ENCODE measurements at regions not wholly inside any gene's neighbourhood (a gene's known extent, or its start where the extent isn't known, plus 50 kb on each side); places are given as distances from the start of the nearest gene placed in this dataset.
"Not testable (repeated sequence)": the region's sequence is repeated elsewhere in the genome, so short reads cannot be mapped to it uniquely, and the experiment has no call there.

GRCh38 chr1:120609834-120610233 lies 113.9 kb upstream of the NBPF26 start:
- H3K9ac ChIP-seq (ENCODE audit: low read length); ATAC-seq: not testable (repeated sequence)

DNA sequence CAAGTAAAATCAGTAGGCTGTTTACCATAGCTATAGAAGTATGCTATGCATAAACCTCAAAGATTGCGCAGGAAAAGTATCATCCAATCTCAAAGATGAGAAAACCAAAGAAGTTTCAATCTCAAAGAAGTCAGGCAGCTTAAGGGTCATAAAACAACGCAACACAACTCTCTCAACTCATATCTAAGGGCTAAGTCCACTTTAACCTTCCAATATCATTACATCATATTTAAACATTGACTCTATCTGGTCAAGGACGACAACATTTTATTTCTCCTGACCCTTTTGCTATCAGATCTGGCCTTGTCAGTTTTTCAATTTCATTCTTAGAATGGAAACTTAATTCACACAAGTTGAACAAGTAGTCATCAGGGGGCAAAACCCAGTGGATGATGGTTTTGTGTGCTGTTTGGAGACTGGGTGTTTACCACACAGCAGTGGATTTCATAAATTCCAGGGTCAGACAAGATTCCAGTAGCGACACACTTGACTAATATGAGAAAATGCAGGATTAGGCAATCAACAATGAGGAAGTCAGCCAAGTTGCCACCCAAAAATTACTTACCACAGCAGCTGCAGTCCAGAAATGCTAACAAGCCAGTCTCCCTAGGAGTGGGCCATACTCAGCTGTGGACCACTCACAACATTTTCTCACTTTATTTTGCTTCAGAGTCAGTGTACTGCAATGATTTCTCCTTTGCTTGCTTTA lies 108.7 kb upstream of the NBPF26 start:
- intact Hi-C loops (cut with micrococcal nuclease); H3K36me3 ChIP-seq (ENCODE audit: control insufficient read depth in 1 of 2, insufficient read depth in 2 of 2, low read length in 2 of 2); DNase-seq (ENCODE audit: low read depth, low spot score); H3K4me2 ChIP-seq (ENCODE audit: low read length); H3K27ac ChIP-seq (ENCODE audit: low read depth, low read length); CTCF ChIA-PET; H3K9me3 ChIP-seq (ENCODE audit: control insufficient read depth in 1 of 2, insufficient read depth in 1 of 2, low read depth in 1 of 2, low read length in 2 of 2); RAD21 ChIA-PET (ENCODE audit: low non-redundant PET in 1 of 2, low total read pairs in 2 of 2, uncharacterized antibody in 2 of 2, unreplicated experiment in 2 of 2); H3K79me2 ChIP-seq (ENCODE audit: insufficient read depth, low read length); BruUV-seq (replicated peaks); H3K4me1 ChIP-seq (ENCODE audit: control insufficient read depth in 1 of 2, insufficient read depth in 2 of 2, low read length in 2 of 2); H3K27me3 ChIP-seq (ENCODE audit: insufficient read depth, low read length); POLR2A ChIA-PET; H3K4me3 ChIP-seq (replicated peaks in 1 of 2; ENCODE audit: low read depth in 1 of 2, low read length in 2 of 2); H4K20me1 ChIP-seq (ENCODE audit: insufficient read depth); ATAC-seq; H3K9ac ChIP-seq (ENCODE audit: low read length); H3K9me2 ChIP-seq (ENCODE audit: insufficient read depth); H2AFZ ChIP-seq (ENCODE audit: low read depth, low read length, poor library complexity, severe bottlenecking): not testable (repeated sequence)

More at GRCh38 chr1:120609834-120610233, 113.9 kb upstream of the NBPF26 start:
- H2AFZ ChIP-seq (ENCODE audit: low read depth, low read length, poor library complexity, severe bottlenecking); H3K4me1 ChIP-seq (ENCODE audit: control insufficient read depth in 1 of 2, insufficient read depth in 2 of 2, low read length in 2 of 2); RAD21 ChIA-PET (ENCODE audit: low non-redundant PET in 1 of 2, low total read pairs in 2 of 2, uncharacterized antibody in 2 of 2, unreplicated experiment in 2 of 2); H4K20me1 ChIP-seq (ENCODE audit: insufficient read depth); BruUV-seq (replicated peaks); H3K9me2 ChIP-seq (ENCODE audit: insufficient read depth); CTCF ChIA-PET; H3K4me3 ChIP-seq (replicated peaks in 1 of 2; ENCODE audit: low read depth in 1 of 2, low read length in 2 of 2); H3K4me2 ChIP-seq (ENCODE audit: low read length); POLR2A ChIA-PET; intact Hi-C loops (cut with micrococcal nuclease); H3K27me3 ChIP-seq (ENCODE audit: insufficient read depth, low read length); H3K36me3 ChIP-seq (ENCODE audit: control insufficient read depth in 1 of 2, insufficient read depth in 2 of 2, low read length in 2 of 2); H3K79me2 ChIP-seq (ENCODE audit: insufficient read depth, low read length); DNase-seq (ENCODE audit: low read depth, low spot score); H3K9me3 ChIP-seq (ENCODE audit: control insufficient read depth in 1 of 2, insufficient read depth in 1 of 2, low read depth in 1 of 2, low read length in 2 of 2); H3K27ac ChIP-seq (ENCODE audit: low read depth, low read length): not testable (repeated sequence)

- DNase-seq (ENCODE audit: low read depth, low spot score); BruUV-seq (replicated peaks); H3K4me3 ChIP-seq (replicated peaks in 1 of 2; ENCODE audit: low read depth in 1 of 2, low read length in 2 of 2); H3K36me3 ChIP-seq (ENCODE audit: control insufficient read depth in 1 of 2, insufficient read depth in 2 of 2, low read length in 2 of 2); H3K79me2 ChIP-seq (ENCODE audit: insufficient read depth, low read length); H3K4me2 ChIP-seq (ENCODE audit: low read length); H3K27me3 ChIP-seq (ENCODE audit: insufficient read depth, low read length); RAD21 ChIA-PET (ENCODE audit: low non-redundant PET in 1 of 2, low total read pairs in 2 of 2, uncharacterized antibody in 2 of 2, unreplicated experiment in 2 of 2); H3K9me3 ChIP-seq (ENCODE audit: control insufficient read depth in 1 of 2, insufficient read depth in 1 of 2, low read depth in 1 of 2, low read length in 2 of 2); H2AFZ ChIP-seq (ENCODE audit: low read depth, low read length, poor library complexity, severe bottlenecking); H3K4me1 ChIP-seq (ENCODE audit: control insufficient read depth in 1 of 2, insufficient read depth in 2 of 2, low read length in 2 of 2); intact Hi-C loops (cut with micrococcal nuclease); H4K20me1 ChIP-seq (ENCODE audit: insufficient read depth); CTCF ChIA-PET; H3K9ac ChIP-seq (ENCODE audit: low read length); H3K9me2 ChIP-seq (ENCODE audit: insufficient read depth); POLR2A ChIA-PET; H3K27ac ChIP-seq (ENCODE audit: low read depth, low read length); ATAC-seq: not testable (repeated sequence)
Measured at GRCh38 chr1:120617493-120617892, 106.3 kb upstream of the NBPF26 start.

- BruUV-seq (replicated peaks); POLR2A ChIA-PET: not testable (repeated sequence)
Measured at GRCh38 chr1:120619867-120620692, 103.7 kb upstream of the NBPF26 start.

More at GRCh38 chr1:120619867-120620692, 103.7 kb upstream of the NBPF26 start:
- RAD21 ChIA-PET (ENCODE audit: low non-redundant PET in 1 of 2, low total read pairs in 2 of 2, uncharacterized antibody in 2 of 2, unreplicated experiment in 2 of 2); CTCF ChIA-PET; H3K9me2 ChIP-seq (ENCODE audit: insufficient read depth); H4K20me1 ChIP-seq (ENCODE audit: insufficient read depth); H2AFZ ChIP-seq (ENCODE audit: low read depth, low read length, poor library complexity, severe bottlenecking); intact Hi-C loops (cut with micrococcal nuclease); H3K4me1 ChIP-seq (ENCODE audit: control insufficient read depth in 1 of 2, insufficient read depth in 2 of 2, low read length in 2 of 2); H3K9me3 ChIP-seq (ENCODE audit: control insufficient read depth in 1 of 2, insufficient read depth in 1 of 2, low read depth in 1 of 2, low read length in 2 of 2); DNase-seq (ENCODE audit: low read depth, low spot score); H3K27me3 ChIP-seq (ENCODE audit: insufficient read depth, low read length); H3K36me3 ChIP-seq (ENCODE audit: control insufficient read depth in 1 of 2, insufficient read depth in 2 of 2, low read length in 2 of 2); H3K27ac ChIP-seq (ENCODE audit: low read depth, low read length); H3K79me2 ChIP-seq (ENCODE audit: insufficient read depth, low read length); H3K4me2 ChIP-seq (ENCODE audit: low read length); H3K9ac ChIP-seq (ENCODE audit: low read length); H3K4me3 ChIP-seq (replicated peaks in 1 of 2; ENCODE audit: low read depth in 1 of 2, low read length in 2 of 2); ATAC-seq: not testable (repeated sequence)

All from HCT116 (cell line).